GM12874 (cell line): ENCODE measurements at regions not wholly inside any gene's neighbourhood (a gene's known extent, or its start where the extent isn't known, plus 50 kb on each side); places are given as distances from the start of the nearest gene placed in this dataset.

Experiments
- CTCF ChIP-seq: IDR thresholded peaks from 2 replicates; pipeline ENCODE4 v1.5.1; 2011; ENCODE audit warnings: low read depth, mild to moderate bottlenecking, control low read depth, low read length, moderate library complexity; ENCODE audit not compliant: insufficient read depth

GRCh38 chr10:124226271-124227054, 133.1 kb upstream of the CHST15 start:
- TF ChIP-seq CTCF: no peak

- no peak for TF ChIP-seq CTCF
These were observed 132.3 kb upstream of the CHST15 start for GRCh38 chr10:124225467-124226270.

GRCh38 chr10:124225029-124225466, 131.7 kb upstream of the CHST15 start:
- TF ChIP-seq CTCF: no peak

- no peak for TF ChIP-seq CTCF
These were observed 131.1 kb upstream of the CHST15 start for GRCh38 chr10:124224331-124225028.

- no peak for TF ChIP-seq CTCF
These were observed 130.3 kb upstream of the CHST15 start for GRCh38 chr10:124223711-124224085.

GRCh38 chr10:124222988-124223710, 129.8 kb upstream of the CHST15 start:
- no peak for TF ChIP-seq CTCF
